ENCODE measurements at regions not wholly inside any gene's neighbourhood (a gene's known extent, or its start where the extent isn't known, plus 50 kb on each side); places are given as distances from the start of the nearest gene placed in this dataset.

DNA sequence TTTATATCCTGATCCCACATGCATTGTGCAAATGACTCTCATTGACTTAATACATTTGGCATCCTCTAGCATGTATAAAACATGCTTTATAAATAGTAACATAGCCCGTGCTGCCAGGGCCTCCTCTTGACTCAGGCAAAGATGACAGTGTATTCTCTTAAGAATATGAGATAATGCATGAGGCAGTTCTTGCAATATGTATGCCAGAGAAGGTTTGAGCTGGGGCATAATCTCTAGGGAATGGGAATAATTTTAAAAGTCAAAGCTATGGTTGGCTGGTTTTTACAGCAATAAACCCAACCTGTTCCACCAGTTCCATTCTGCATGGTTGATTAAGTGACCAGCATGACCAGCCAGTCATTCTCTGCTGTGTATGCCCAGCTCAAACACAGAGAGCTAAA is 179.0 kb upstream of the PFN2 start:
- TF ChIP-seq, protein P1, sequence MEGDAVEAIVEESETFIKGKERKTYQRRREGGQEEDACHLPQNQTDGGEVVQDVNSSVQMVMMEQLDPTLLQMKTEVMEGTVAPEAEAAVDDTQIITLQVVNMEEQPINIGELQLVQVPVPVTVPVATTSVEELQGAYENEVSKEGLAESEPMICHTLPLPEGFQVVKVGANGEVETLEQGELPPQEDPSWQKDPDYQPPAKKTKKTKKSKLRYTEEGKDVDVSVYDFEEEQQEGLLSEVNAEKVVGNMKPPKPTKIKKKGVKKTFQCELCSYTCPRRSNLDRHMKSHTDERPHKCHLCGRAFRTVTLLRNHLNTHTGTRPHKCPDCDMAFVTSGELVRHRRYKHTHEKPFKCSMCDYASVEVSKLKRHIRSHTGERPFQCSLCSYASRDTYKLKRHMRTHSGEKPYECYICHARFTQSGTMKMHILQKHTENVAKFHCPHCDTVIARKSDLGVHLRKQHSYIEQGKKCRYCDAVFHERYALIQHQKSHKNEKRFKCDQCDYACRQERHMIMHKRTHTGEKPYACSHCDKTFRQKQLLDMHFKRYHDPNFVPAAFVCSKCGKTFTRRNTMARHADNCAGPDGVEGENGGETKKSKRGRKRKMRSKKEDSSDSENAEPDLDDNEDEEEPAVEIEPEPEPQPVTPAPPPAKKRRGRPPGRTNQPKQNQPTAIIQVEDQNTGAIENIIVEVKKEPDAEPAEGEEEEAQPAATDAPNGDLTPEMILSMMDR (conservative IDR thresholded peaks at IDR 0.05; ENCODE audit: low read length) = no peak
- peak; percentile 90 for DNase-seq (ENCODE audit: low read depth)
- no peak overlapping the region for H3K4me3 ChIP-seq (ENCODE audit: low read length)

GRCh38 chr3:150148227-150148626 is 177.5 kb upstream of the PFN2 start:
- H3K4me3 ChIP-seq (ENCODE audit: low read length) = no peak overlapping the region
- TF ChIP-seq, protein P1 (conservative IDR thresholded peaks at IDR 0.05; ENCODE audit: low read length) = no peak
- no peak for DNase-seq (ENCODE audit: low read depth)

DNA sequence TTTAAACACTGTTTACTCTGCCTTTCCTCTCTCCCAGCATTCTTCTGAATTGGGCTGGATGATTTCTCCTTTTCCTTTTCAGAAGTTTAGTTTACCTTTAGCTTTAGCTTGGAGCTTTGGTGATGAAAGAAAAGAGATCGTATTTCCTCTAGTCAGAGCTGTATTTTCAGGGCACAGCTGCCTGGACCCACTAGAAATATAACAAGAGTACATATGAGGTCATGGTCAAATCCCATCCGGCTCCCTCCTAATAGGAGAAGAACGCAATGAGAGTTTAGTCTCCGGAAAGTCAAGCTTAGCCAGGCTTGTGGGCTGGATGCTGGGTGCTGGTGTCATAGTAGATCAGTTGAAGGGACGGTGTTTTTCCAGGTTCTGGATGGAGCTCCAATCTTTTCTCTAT is 177.1 kb upstream of the PFN2 start:
- no peak for DNase-seq (ENCODE audit: low read depth)
- no peak overlapping the region for H3K4me3 ChIP-seq (ENCODE audit: low read length)
- TF ChIP-seq, protein P1 (conservative IDR thresholded peaks at IDR 0.05; ENCODE audit: low read length) = no peak

DNA sequence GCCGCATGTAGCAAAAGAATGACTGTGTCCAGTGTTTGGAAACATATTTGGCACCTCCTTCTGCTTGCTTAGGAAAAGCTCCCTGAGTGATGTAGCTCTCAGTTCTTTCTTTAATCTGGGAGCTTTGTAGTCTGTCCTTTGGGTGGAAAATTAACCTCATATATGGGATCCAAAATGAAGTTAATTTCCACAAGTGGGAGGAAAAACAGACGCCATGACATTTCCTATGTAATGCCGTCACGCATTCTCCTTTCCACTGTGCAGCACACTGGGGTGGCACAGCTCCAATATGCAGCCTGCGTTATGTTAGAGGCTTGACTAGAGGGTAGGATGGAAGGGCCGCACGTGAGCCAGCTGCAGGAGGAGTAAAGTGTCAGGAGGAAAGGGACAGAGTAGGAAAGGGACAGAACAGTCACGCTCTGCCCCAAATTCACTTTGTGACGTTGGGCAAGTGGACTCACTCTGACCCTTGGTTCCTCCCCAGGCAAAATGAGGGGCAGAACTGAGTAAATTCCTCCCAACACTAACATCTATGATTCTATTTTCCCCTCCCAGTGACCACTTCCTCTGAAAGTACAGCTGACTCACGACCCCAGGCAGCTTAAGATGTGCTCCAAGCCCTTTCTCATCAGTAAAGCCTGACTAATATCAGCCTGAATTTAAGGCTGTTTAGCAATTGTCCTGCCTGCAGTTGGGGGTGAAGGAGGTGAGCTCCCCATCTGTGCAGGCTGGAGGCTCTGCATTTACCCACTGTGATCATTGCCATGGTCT is 176.5 kb upstream of the PFN2 start:
- DNase-seq (ENCODE audit: low read depth) = peak; percentile 88
- TF ChIP-seq, protein P1 (conservative IDR thresholded peaks at IDR 0.05; ENCODE audit: low read length) = no peak
- H3K4me3 ChIP-seq (ENCODE audit: low read length) = no peak overlapping the region

GRCh38 chr3:150145659-150146058 is 175.0 kb upstream of the PFN2 start:
- peak; percentile 48 for DNase-seq (ENCODE audit: low read depth)
- TF ChIP-seq, protein P1 (conservative IDR thresholded peaks at IDR 0.05; ENCODE audit: low read length) = no peak
- H3K4me3 ChIP-seq (ENCODE audit: low read length) = no peak overlapping the region

DNA sequence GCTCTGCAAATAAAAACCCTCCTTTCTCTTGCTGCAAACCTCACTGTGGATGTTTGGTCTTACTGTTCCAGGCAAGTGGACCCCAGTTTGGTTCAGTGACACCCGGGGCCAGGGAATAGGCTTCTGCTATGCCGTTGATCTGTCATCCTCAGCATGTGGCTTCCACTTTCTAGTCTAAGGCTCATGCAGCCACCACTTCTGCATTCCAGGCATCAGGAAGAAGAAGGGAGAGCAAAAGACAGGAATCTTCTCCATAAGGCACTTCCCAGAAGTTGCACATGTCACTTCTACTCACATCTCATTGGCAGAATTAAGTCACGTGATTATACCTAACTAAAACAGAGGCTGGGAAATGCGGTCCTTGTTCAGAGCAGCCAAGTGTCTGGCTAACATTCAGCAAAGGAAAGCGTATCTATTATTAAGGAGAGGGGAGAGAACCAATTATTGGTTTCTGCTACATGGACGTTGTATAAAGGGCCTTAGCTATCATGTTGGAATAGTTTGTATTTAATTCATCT is 173.6 kb upstream of the PFN2 start:
- TF ChIP-seq, protein P1 (conservative IDR thresholded peaks at IDR 0.05; ENCODE audit: low read length) = no peak
- no peak overlapping the region for H3K4me3 ChIP-seq (ENCODE audit: low read length)
- DNase-seq (ENCODE audit: low read depth) = no peak

DNA sequence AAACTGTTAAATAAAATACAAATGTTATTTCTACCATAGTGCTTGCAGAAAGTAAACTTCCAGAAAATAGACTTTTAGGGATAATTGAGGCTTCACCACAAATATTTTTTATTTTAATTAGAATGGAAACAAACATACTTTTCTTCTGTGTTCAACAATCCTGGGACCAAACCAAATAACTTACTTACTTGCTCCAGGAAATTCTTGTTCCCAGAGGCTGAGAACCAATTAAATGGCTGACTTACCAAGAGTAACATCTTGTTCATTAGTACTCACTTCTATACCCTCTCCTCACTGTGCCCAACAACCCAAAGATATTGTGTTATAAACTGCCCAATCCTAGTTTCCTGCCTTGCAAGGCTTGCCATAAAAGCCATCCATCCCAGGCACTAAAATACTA is 172.2 kb upstream of the PFN2 start:
- DNase-seq (ENCODE audit: low read depth) = peak; percentile 58
- TF ChIP-seq, protein P1 (conservative IDR thresholded peaks at IDR 0.05; ENCODE audit: low read length) = no peak
- no peak overlapping the region for H3K4me3 ChIP-seq (ENCODE audit: low read length)

Measured in AG10803 (cell line).